GM10266 (cell line): ENCODE measurements at regions not wholly inside any gene's neighbourhood (a gene's known extent, or its start where the extent isn't known, plus 50 kb on each side); places are given as distances from the start of the nearest gene placed in this dataset.
"Not testable (repeated sequence)": the region's sequence is repeated elsewhere in the genome, so short reads cannot be mapped to it uniquely, and the experiment has no call there.

ENCODE experiments used
- DNase-seq: peaks from one replicate; pipeline ENCODE4 v3.0.0; 2012; ENCODE audit errors: extremely low spot score
- CTCF ChIP-seq: IDR thresholded peaks from 2 replicates; pipeline ENCODE4 v1.5.1; 2012; ENCODE audit warnings: mild to moderate bottlenecking, low read depth; ENCODE audit not compliant: control insufficient read depth, insufficient read depth; ENCODE audit errors: missing control alignments

GRCh38 chr5:174970502-174970901 is 246.1 kb downstream of the MSX2 start:
- no peak for TF ChIP-seq CTCF
- DNase-seq, result no peak

- no peak for DNase-seq
- TF ChIP-seq CTCF, result no peak
Measured at GRCh38 chr5:174953871-174954270, 229.5 kb downstream of the MSX2 start.

- TF ChIP-seq CTCF, result peak; percentile 85
- peak; percentile 70 for DNase-seq
Measured at GRCh38 chr5:174951151-174951780, 226.9 kb downstream of the MSX2 start.

GRCh38 chr5:174947548-174947947 is 223.2 kb downstream of the MSX2 start:
- no peak for DNase-seq
- TF ChIP-seq CTCF, result no peak

GRCh38 chr5:174945853-174946252 is 221.5 kb downstream of the MSX2 start:
- TF ChIP-seq CTCF, result no peak

GRCh38 chr5:174943785-174944184 is 219.4 kb downstream of the MSX2 start:
- TF ChIP-seq CTCF, result no peak
- DNase-seq, result no peak

More at GRCh38 chr5:174945853-174946252, 221.5 kb downstream of the MSX2 start:
- no peak for DNase-seq

GRCh38 chr5:174943002-174943401 is 218.6 kb downstream of the MSX2 start:
- not testable (repeated sequence) for DNase-seq
